HEK293 (cell line): ENCODE measurements at regions not wholly inside any gene's neighbourhood (a gene's known extent, or its start where the extent isn't known, plus 50 kb on each side); places are given as distances from the start of the nearest gene placed in this dataset.

Source experiments
- EGR2 ChIP-seq: fragments of 450-650 bp; formaldehyde crosslinking; IDR thresholded peaks from 2 replicates; pipeline ENCODE4 v1.5.1; 2016; ENCODE audit warnings: low read depth, missing biosample characterization, missing genetic modification characterization
- ZBTB48 ChIP-seq: fragments of 450-650 bp; formaldehyde crosslinking; IDR thresholded peaks from 2 replicates; pipeline ENCODE4 v1.5.1; 2016; ENCODE audit warnings: missing biosample characterization, missing genetic modification characterization
- ZBTB8A ChIP-seq: fragments of 450-650 bp; formaldehyde crosslinking; IDR thresholded peaks from 2 replicates; pipeline ENCODE4 v1.5.1; 2016; ENCODE audit warnings: missing biosample characterization, missing genetic modification characterization
- ZNF138 ChIP-seq: fragments of 450-650 bp; formaldehyde crosslinking; IDR thresholded peaks from 2 replicates; pipeline ENCODE4 v1.5.1; 2016; ENCODE audit warnings: missing biosample characterization, missing genetic modification characterization, borderline replicate concordance
- ZNF558 ChIP-seq: fragments of 450-650 bp; formaldehyde crosslinking; IDR thresholded peaks from 2 replicates; pipeline ENCODE4 v1.5.1; 2016; ENCODE audit warnings: missing biosample characterization, missing genetic modification characterization
- ZNF596 ChIP-seq: fragments of 450-650 bp; IDR thresholded peaks from 2 replicates; pipeline ENCODE4 v1.5.0; 2018; ENCODE audit warnings: missing biosample characterization, mild to moderate bottlenecking, missing genetic modification characterization, moderate library complexity
- TF ChIP-seq, protein P1 (sequence below): fragments of 450-650 bp; formaldehyde crosslinking; IDR thresholded peaks from 2 replicates; pipeline ENCODE4 v1.5.1; 2016; ENCODE audit warnings: missing biosample characterization, missing genetic modification characterization
- TF ChIP-seq, protein P2 (sequence below): fragments of 450-650 bp; formaldehyde crosslinking; IDR thresholded peaks from 2 replicates; pipeline ENCODE4 v1.5.1; 2016; ENCODE audit warnings: missing biosample characterization, missing genetic modification characterization
- TF ChIP-seq, protein P3 (sequence below): fragments of 450-650 bp; formaldehyde crosslinking; IDR thresholded peaks from 2 replicates; pipeline ENCODE4 v1.5.1; 2016; ENCODE audit warnings: missing biosample characterization, missing genetic modification characterization

DNA sequence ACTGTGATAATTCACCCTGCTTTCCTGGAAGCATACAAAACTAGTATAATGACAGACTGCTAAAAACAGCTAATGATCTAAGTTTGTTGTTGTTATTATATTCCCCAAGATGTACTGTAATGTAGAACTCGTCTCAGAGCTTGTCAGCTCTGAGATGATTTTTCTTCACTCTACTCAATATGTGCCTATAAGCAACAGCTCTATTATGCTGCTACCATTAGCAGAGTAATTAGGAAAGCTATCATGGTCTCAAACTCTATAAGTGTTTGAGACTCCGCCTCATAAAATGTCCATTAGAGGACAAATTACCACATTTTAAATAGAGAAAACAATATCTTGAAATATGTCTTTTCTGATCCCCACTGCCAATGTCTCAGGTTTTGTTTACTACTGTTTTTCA, 476.5 kb upstream of the PCDH15 start:
- TF ChIP-seq ZNF138 (tag by site-specific recombination) (no peak), ZNF596 (tag by site-specific recombination) (no peak), ZNF558 (tag by site-specific recombination) (no peak), ZBTB48 (tag by site-specific recombination) (no peak), EGR2 (tag by site-specific recombination) (no peak), ZBTB8A (tag by site-specific recombination) (no peak)
- TF ChIP-seq, protein P1, sequence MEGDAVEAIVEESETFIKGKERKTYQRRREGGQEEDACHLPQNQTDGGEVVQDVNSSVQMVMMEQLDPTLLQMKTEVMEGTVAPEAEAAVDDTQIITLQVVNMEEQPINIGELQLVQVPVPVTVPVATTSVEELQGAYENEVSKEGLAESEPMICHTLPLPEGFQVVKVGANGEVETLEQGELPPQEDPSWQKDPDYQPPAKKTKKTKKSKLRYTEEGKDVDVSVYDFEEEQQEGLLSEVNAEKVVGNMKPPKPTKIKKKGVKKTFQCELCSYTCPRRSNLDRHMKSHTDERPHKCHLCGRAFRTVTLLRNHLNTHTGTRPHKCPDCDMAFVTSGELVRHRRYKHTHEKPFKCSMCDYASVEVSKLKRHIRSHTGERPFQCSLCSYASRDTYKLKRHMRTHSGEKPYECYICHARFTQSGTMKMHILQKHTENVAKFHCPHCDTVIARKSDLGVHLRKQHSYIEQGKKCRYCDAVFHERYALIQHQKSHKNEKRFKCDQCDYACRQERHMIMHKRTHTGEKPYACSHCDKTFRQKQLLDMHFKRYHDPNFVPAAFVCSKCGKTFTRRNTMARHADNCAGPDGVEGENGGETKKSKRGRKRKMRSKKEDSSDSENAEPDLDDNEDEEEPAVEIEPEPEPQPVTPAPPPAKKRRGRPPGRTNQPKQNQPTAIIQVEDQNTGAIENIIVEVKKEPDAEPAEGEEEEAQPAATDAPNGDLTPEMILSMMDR (tag by site-specific recombination), result no peak
- TF ChIP-seq, protein P2, sequence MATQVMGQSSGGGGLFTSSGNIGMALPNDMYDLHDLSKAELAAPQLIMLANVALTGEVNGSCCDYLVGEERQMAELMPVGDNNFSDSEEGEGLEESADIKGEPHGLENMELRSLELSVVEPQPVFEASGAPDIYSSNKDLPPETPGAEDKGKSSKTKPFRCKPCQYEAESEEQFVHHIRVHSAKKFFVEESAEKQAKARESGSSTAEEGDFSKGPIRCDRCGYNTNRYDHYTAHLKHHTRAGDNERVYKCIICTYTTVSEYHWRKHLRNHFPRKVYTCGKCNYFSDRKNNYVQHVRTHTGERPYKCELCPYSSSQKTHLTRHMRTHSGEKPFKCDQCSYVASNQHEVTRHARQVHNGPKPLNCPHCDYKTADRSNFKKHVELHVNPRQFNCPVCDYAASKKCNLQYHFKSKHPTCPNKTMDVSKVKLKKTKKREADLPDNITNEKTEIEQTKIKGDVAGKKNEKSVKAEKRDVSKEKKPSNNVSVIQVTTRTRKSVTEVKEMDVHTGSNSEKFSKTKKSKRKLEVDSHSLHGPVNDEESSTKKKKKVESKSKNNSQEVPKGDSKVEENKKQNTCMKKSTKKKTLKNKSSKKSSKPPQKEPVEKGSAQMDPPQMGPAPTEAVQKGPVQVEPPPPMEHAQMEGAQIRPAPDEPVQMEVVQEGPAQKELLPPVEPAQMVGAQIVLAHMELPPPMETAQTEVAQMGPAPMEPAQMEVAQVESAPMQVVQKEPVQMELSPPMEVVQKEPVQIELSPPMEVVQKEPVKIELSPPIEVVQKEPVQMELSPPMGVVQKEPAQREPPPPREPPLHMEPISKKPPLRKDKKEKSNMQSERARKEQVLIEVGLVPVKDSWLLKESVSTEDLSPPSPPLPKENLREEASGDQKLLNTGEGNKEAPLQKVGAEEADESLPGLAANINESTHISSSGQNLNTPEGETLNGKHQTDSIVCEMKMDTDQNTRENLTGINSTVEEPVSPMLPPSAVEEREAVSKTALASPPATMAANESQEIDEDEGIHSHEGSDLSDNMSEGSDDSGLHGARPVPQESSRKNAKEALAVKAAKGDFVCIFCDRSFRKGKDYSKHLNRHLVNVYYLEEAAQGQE (tag by site-specific recombination), result no peak
- TF ChIP-seq, protein P3, sequence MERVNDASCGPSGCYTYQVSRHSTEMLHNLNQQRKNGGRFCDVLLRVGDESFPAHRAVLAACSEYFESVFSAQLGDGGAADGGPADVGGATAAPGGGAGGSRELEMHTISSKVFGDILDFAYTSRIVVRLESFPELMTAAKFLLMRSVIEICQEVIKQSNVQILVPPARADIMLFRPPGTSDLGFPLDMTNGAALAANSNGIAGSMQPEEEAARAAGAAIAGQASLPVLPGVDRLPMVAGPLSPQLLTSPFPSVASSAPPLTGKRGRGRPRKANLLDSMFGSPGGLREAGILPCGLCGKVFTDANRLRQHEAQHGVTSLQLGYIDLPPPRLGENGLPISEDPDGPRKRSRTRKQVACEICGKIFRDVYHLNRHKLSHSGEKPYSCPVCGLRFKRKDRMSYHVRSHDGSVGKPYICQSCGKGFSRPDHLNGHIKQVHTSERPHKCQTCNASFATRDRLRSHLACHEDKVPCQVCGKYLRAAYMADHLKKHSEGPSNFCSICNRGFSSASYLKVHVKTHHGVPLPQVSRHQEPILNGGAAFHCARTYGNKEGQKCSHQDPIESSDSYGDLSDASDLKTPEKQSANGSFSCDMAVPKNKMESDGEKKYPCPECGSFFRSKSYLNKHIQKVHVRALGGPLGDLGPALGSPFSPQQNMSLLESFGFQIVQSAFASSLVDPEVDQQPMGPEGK, result no peak
